ENCODE measurements at regions not wholly inside any gene's neighbourhood (a gene's known extent, or its start where the extent isn't known, plus 50 kb on each side); places are given as distances from the start of the nearest gene placed in this dataset.

GRCh38 chr4:94126669-94127068, 81.0 kb upstream of the SMARCAD1 start:
- no peaks in the 10 kb centered on the region for H3K9me3 Mint-ChIP-seq
- H3K36me3 Mint-ChIP-seq (ENCODE audit: low read depth) = no peaks in the 10 kb centered on the region
- H3K27me3 Mint-ChIP-seq (ENCODE audit: low read depth) = peaks cover 9% of the 10 kb centered on the region
- no peaks in the 10 kb centered on the region for H3K4me1 Mint-ChIP-seq
- H3K27ac Mint-ChIP-seq (ENCODE audit: unreplicated experiment) = no peak overlapping the region
- TF ChIP-seq CTCF (conservative IDR thresholded peaks at IDR 0.05) = peak; percentile 55
- no peak overlapping the region for H3K4me3 Mint-ChIP-seq
- DNase-seq (ENCODE audit: low read depth, low spot score) = no peak

GRCh38 chr4:94127707-94128328, 79.8 kb upstream of the SMARCAD1 start:
- TF ChIP-seq CTCF (conservative IDR thresholded peaks at IDR 0.05) = peak; percentile 75
- H3K4me1 Mint-ChIP-seq = no peaks in the 10 kb centered on the region
- H3K27me3 Mint-ChIP-seq (ENCODE audit: low read depth) = peaks cover 9% of the 10 kb centered on the region
- no peaks in the 10 kb centered on the region for H3K36me3 Mint-ChIP-seq (ENCODE audit: low read depth)
- H3K4me3 Mint-ChIP-seq = no peak overlapping the region
- H3K27ac Mint-ChIP-seq (ENCODE audit: unreplicated experiment) = no peak overlapping the region
- DNase-seq (ENCODE audit: low read depth, low spot score) = no peak
- H3K9me3 Mint-ChIP-seq = no peaks in the 10 kb centered on the region

GRCh38 chr4:94131212-94131611, 76.5 kb upstream of the SMARCAD1 start:
- Mint-ChIP-seq H3K27ac (ENCODE audit: unreplicated experiment) (no peak overlapping the region), H3K27me3 (ENCODE audit: low read depth) (peaks cover 5% of the 10 kb centered on the region), H3K4me1 (no peaks in the 10 kb centered on the region), H3K9me3 (no peaks in the 10 kb centered on the region), H3K36me3 (ENCODE audit: low read depth) (no peaks in the 10 kb centered on the region), H3K4me3 (no peak overlapping the region)
- TF ChIP-seq CTCF (conservative IDR thresholded peaks at IDR 0.05) = no peak
- no peak for DNase-seq (ENCODE audit: low read depth, low spot score)

DNA sequence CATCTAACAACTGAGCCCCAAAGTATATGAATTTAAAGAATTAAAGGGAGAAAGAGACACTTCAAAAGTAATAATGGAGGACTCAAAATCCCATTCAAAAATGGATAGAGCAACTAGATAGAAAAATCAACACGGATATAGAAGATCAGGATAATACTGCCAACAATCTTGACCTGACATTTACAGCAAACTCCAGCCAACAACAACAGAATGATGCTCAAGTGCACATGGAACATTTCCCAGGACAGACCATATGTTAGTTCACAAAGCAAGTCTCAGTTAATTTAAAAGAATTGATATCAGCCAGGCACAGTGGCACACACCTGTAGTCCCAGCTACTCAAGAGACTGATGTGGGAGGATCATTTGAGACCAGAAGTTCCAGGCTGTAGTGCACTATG, 72.0 kb upstream of the SMARCAD1 start:
- no peaks in the 10 kb centered on the region for H3K27me3 Mint-ChIP-seq (ENCODE audit: low read depth)
- H3K4me3 Mint-ChIP-seq = no peak overlapping the region
- DNase-seq (ENCODE audit: low read depth, low spot score) = no peak
- no peak overlapping the region for H3K27ac Mint-ChIP-seq (ENCODE audit: unreplicated experiment)
- no peaks in the 10 kb centered on the region for H3K4me1 Mint-ChIP-seq
- no peaks in the 10 kb centered on the region for H3K9me3 Mint-ChIP-seq
- no peaks in the 10 kb centered on the region for H3K36me3 Mint-ChIP-seq (ENCODE audit: low read depth)
- TF ChIP-seq CTCF (conservative IDR thresholded peaks at IDR 0.05) = no peak

GRCh38 chr4:94139931-94140612, 67.6 kb upstream of the SMARCAD1 start:
- Mint-ChIP-seq H3K27me3 (ENCODE audit: low read depth) (no peaks in the 10 kb centered on the region), H3K4me1 (no peaks in the 10 kb centered on the region), H3K36me3 (ENCODE audit: low read depth) (no peaks in the 10 kb centered on the region), H3K9me3 (no peaks in the 10 kb centered on the region), H3K27ac (ENCODE audit: unreplicated experiment) (no peak overlapping the region), H3K4me3 (no peak overlapping the region)
- TF ChIP-seq CTCF (conservative IDR thresholded peaks at IDR 0.05) = no peak
- no peak for DNase-seq (ENCODE audit: low read depth, low spot score)
